PC-9 (cell line): ENCODE measurements at regions not wholly inside any gene's neighbourhood (a gene's known extent, or its start where the extent isn't known, plus 50 kb on each side); places are given as distances from the start of the nearest gene placed in this dataset.

Experiments
- BruUV-seq: library from RNA; stranded (reverse); fragments of 400-500 nt; replicated peaks from 2 replicates; lab custom pipeline; 2021; lab: Mats Ljungman, UMichigan
- CTCF ChIA-PET: fragments of 300-600 bp; sonication (Branson Sonifier 250); formaldehyde crosslinking; loops from one replicate; lab custom pipeline; 2022; ENCODE audit warnings: antibody characterized with exemption; lab: Charles Lee
- POLR2A ChIA-PET: fragments of 300-600 bp; sonication (Branson Sonifier 250); formaldehyde crosslinking; loops from one replicate; lab custom pipeline; 2022; ENCODE audit warnings: antibody characterized with exemption; ENCODE audit not compliant: unreplicated experiment; lab: Charles Lee
- DNase-seq, 2 experiments: peaks; one replicate each; pipeline versions ENCODE4 v3.0.0 to v3.0.0-alpha.2; 2015 to 2022; ENCODE audit warnings: mixed read lengths in 1 of 2
- H2AFZ ChIP-seq: fragments of 200-600 bp; sonication (generic); 2 replicates; pipeline ENCODE4 v1.8.1; 2017; ENCODE audit warnings: antibody characterized with exemption
- H3F3A ChIP-seq: fragments of 200-600 bp; sonication (generic); 2 replicates; pipeline ENCODE4 v1.8.1; 2017; ENCODE audit warnings: antibody characterized with exemption, mild to moderate bottlenecking, low read depth; ENCODE audit not compliant: insufficient read depth
- H3K27ac ChIP-seq: fragments of 200-600 bp; sonication (generic); 2 replicates; pipeline ENCODE4 v1.6.1; 2016; ENCODE audit warnings: mixed run types
- H3K27me3 ChIP-seq: fragments of 200-600 bp; sonication (generic); 2 replicates; pipeline ENCODE4 v1.6.1; 2016; ENCODE audit warnings: low read depth, mixed run types; ENCODE audit not compliant: insufficient read depth
- H3K36me3 ChIP-seq: fragments of 200-600 bp; sonication (generic); 2 replicates; pipeline ENCODE4 v1.6.1; 2016; ENCODE audit warnings: low read depth, mixed run types
- H3K4me1 ChIP-seq: fragments of 200-600 bp; sonication (generic); replicated peaks from 2 replicates; pipeline ENCODE4 v1.6.1; 2016; ENCODE audit warnings: mixed run types; ENCODE audit not compliant: insufficient read depth
- H3K4me2 ChIP-seq: fragments of 200-600 bp; sonication (generic); 2 replicates; pipeline ENCODE4 v1.6.1; 2017; ENCODE audit warnings: mixed run types
- H3K4me3 ChIP-seq: fragments of 200-600 bp; sonication (generic); 2 replicates; pipeline ENCODE4 v1.6.1; 2016; ENCODE audit warnings: mixed run types
- H3K79me2 ChIP-seq: fragments of 200-600 bp; sonication (generic); 2 replicates; pipeline ENCODE4 v1.6.1; 2017; ENCODE audit warnings: low read depth, mixed run types
- H3K9me2 ChIP-seq: fragments of 200-600 bp; sonication (generic); 2 replicates; pipeline ENCODE4 v1.8.1; 2017; ENCODE audit warnings: mild to moderate bottlenecking; ENCODE audit not compliant: insufficient read depth
- H3K9me3 ChIP-seq: fragments of 200-600 bp; sonication (generic); 2 replicates; pipeline ENCODE4 v1.8.1; 2016; ENCODE audit warnings: low read depth; ENCODE audit not compliant: insufficient read depth
- H4K20me1 ChIP-seq: fragments of 200-600 bp; sonication (generic); 2 replicates; pipeline ENCODE4 v1.8.1; 2017; ENCODE audit not compliant: insufficient read depth
- EZH2 ChIP-seq: fragments of 200-600 bp; sonication (generic); IDR thresholded peaks from 2 replicates; pipeline ENCODE4 v1.8.0; 2017; ENCODE audit warnings: antibody characterized with exemption, low read depth
- intact Hi-C: fragments of 100-400 bp; cut with micrococcal nuclease; formaldehyde crosslinking; loops from one replicate; pipeline ENCODE4 v1.10.0; 2022; ENCODE audit not compliant: unreplicated experiment
- TF ChIP-seq, protein P1 (sequence below): fragments of 200-600 bp; sonication (generic); conservative IDR thresholded peaks from 2 replicates; pipeline ENCODE4 v1.6.1; 2017; ENCODE audit warnings: mixed run types, antibody characterized with exemption, mild to moderate bottlenecking, moderate library complexity

GRCh38 chr3:105022813-105023212 is 343.9 kb upstream of the ALCAM start:
- no peak overlapping the region for H3K4me2 ChIP-seq
- intact Hi-C loops = no loop called here
- no peaks in the 10 kb centered on the region for H3K79me2 ChIP-seq
- H3K27me3 ChIP-seq = no peaks in the 10 kb centered on the region
- no peak overlapping the region; the same call in 1 of the 2 replicates for H2AFZ ChIP-seq
- 0 out of 2 replicates have a peak, but pooled peaks cover 4% of the 10 kb centered on the region for H3K9me3 ChIP-seq
- H3K36me3 ChIP-seq = no peaks in the 10 kb centered on the region
- BruUV-seq = no TSS peak
- no peak overlapping the region for H3K4me3 ChIP-seq
- no peak overlapping the region for H3K27ac ChIP-seq
- CTCF ChIA-PET = no interaction called here
- TF ChIP-seq, protein P1, sequence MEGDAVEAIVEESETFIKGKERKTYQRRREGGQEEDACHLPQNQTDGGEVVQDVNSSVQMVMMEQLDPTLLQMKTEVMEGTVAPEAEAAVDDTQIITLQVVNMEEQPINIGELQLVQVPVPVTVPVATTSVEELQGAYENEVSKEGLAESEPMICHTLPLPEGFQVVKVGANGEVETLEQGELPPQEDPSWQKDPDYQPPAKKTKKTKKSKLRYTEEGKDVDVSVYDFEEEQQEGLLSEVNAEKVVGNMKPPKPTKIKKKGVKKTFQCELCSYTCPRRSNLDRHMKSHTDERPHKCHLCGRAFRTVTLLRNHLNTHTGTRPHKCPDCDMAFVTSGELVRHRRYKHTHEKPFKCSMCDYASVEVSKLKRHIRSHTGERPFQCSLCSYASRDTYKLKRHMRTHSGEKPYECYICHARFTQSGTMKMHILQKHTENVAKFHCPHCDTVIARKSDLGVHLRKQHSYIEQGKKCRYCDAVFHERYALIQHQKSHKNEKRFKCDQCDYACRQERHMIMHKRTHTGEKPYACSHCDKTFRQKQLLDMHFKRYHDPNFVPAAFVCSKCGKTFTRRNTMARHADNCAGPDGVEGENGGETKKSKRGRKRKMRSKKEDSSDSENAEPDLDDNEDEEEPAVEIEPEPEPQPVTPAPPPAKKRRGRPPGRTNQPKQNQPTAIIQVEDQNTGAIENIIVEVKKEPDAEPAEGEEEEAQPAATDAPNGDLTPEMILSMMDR = no peak
- no peak for TF ChIP-seq EZH2
- no peaks in the 10 kb centered on the region for H3K4me1 ChIP-seq
- H3F3A ChIP-seq = no peaks in the 10 kb centered on the region
- no peaks in the 10 kb centered on the region for H4K20me1 ChIP-seq
- no peaks in the 10 kb centered on the region for H3K9me2 ChIP-seq
- no peak for DNase-seq
- POLR2A ChIA-PET = no interaction called here

GRCh38 chr3:105030211-105030610 is 336.5 kb upstream of the ALCAM start:
- intact Hi-C loops = no loop called here
- ChIA-PET CTCF (no interaction called here), POLR2A (no interaction called here)
- Histone ChIP-seq H3F3A (no peaks in the 10 kb centered on the region), H3K27ac (no peak overlapping the region), H4K20me1 (no peaks in the 10 kb centered on the region), H3K36me3 (no peaks in the 10 kb centered on the region), H2AFZ (no peak overlapping the region), H3K4me1 (no peaks in the 10 kb centered on the region), H3K79me2 (no peaks in the 10 kb centered on the region), H3K9me3 (no peaks in the 10 kb centered on the region), H3K4me3 (no peak overlapping the region), H3K4me2 (no peak overlapping the region), H3K9me2 (no peaks in the 10 kb centered on the region), H3K27me3 (no peaks in the 10 kb centered on the region)
- DNase-seq = no peak
- no peak for TF ChIP-seq EZH2
- TF ChIP-seq, protein P1 = no peak
- BruUV-seq = no TSS peak

DNA sequence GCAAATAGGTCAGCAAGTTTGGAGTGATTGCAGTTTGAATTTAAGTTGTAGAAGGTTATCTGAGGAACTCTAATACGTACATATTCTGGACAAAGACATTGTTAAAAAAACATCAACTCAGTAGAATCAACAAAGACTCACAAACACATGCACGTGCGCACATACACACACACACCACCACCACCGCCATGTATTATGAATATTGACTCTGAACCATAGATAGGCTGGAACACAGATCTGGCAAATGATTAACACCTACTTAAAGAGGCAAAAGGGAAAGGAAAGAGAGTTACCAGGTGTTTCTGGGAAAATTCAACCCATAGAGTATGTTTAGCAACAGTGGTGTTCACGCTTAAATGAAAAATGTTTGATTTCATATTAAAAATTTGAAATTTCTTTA is 334.2 kb upstream of the ALCAM start:
- H3K27ac ChIP-seq = no peak overlapping the region
- TF ChIP-seq EZH2 = no peak
- TF ChIP-seq, protein P1 = no peak
- BruUV-seq = no TSS peak
- CTCF ChIA-PET = no interaction called here
- no peaks in the 10 kb centered on the region for H3F3A ChIP-seq
- H2AFZ ChIP-seq = 0 out of 2 replicates have a peak overlapping the region, but pooled peaks have one; percentile 8
- H3K9me2 ChIP-seq = no peaks in the 10 kb centered on the region
- DNase-seq = no peak
- intact Hi-C loops = no loop called here
- no peak overlapping the region for H3K4me3 ChIP-seq
- H3K27me3 ChIP-seq = no peaks in the 10 kb centered on the region
- no peaks in the 10 kb centered on the region for H3K79me2 ChIP-seq
- H4K20me1 ChIP-seq = no peaks in the 10 kb centered on the region
- H3K9me3 ChIP-seq = no peaks in the 10 kb centered on the region
- no peak overlapping the region for H3K4me2 ChIP-seq
- POLR2A ChIA-PET = no interaction called here
- no peaks in the 10 kb centered on the region for H3K36me3 ChIP-seq
- H3K4me1 ChIP-seq = no peaks in the 10 kb centered on the region
